IPS DF 6.9 (cell line): ENCODE measurements at regions not wholly inside any gene's neighbourhood (a gene's known extent, or its start where the extent isn't known, plus 50 kb on each side); places are given as distances from the start of the nearest gene placed in this dataset.

ENCODE experiments used
- DNase-seq: peaks from one replicate; pipeline ENCODE4 v3.0.0-alpha.2; 2013; ENCODE audit warnings: low read depth, low spot score
- H3K27ac ChIP-seq: one replicate; pipeline ENCODE4 v1.5.1; 2013; ENCODE audit warnings: low read length, control low read depth
- H3K27me3 ChIP-seq: 2 replicates; pipeline ENCODE4 v1.6.1; 2013; ENCODE audit warnings: mild to moderate bottlenecking, low read length; ENCODE audit not compliant: control insufficient read depth, insufficient read depth
- H3K36me3 ChIP-seq: 2 replicates; pipeline ENCODE4 v1.6.1; 2013; ENCODE audit warnings: low read length; ENCODE audit not compliant: control insufficient read depth, insufficient read depth
- H3K4me1 ChIP-seq: 2 replicates; pipeline ENCODE4 v1.6.1; 2013; ENCODE audit warnings: low read length; ENCODE audit not compliant: control insufficient read depth, insufficient read depth
- H3K4me3 ChIP-seq: 2 replicates; pipeline ENCODE4 v1.5.1; 2013; ENCODE audit warnings: mild to moderate bottlenecking, low read length
- H3K9me3 ChIP-seq: 2 replicates; pipeline ENCODE4 v1.6.1; 2013; ENCODE audit warnings: low read length, inconsistent platforms; ENCODE audit not compliant: control insufficient read depth, insufficient read depth
- WGBS: extraction: QIAGEN DNeasy Blood & Tissue Kit; methylation state at CpG from one replicate; pipeline ENCODE4 v1.1.7; 2013; ENCODE audit warnings: mixed read lengths, missing lambda C conversion rate; ENCODE audit not compliant: insufficient read length, insufficient coverage; 5-methylcytosine and 5-hydroxymethylcytosine counted together

DNA sequence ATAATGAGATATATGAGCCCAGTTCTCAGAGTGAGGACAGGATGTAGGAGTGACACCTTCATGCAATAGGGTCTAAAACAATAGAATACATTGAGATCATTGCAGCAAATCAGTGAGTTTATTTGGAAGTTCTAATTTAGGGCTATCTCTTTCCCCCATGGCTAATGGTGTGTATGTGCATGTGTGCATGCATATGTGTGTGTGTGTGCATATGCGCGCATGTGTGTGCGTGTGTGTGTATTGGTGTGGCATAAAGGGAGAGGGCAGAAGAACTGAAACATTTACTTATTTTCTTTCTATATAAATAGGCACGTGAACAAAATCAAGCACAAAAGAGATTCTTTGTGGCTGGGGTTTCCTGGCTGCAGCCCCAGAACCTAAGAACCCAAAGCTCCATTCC is 115.7 kb upstream of the VEPH1 start:
- Histone ChIP-seq H3K4me1 (no peaks in the 10 kb centered on the region), H3K9me3 (no peaks in the 10 kb centered on the region), H3K36me3 (no peaks in the 10 kb centered on the region), H3K27ac (no peak overlapping the region), H3K4me3 (no peak overlapping the region), H3K27me3 (no peaks in the 10 kb centered on the region)
- no peak for DNase-seq
- WGBS, result no CpG with 5 or more reads among the region's 4 CpGs

DNA sequence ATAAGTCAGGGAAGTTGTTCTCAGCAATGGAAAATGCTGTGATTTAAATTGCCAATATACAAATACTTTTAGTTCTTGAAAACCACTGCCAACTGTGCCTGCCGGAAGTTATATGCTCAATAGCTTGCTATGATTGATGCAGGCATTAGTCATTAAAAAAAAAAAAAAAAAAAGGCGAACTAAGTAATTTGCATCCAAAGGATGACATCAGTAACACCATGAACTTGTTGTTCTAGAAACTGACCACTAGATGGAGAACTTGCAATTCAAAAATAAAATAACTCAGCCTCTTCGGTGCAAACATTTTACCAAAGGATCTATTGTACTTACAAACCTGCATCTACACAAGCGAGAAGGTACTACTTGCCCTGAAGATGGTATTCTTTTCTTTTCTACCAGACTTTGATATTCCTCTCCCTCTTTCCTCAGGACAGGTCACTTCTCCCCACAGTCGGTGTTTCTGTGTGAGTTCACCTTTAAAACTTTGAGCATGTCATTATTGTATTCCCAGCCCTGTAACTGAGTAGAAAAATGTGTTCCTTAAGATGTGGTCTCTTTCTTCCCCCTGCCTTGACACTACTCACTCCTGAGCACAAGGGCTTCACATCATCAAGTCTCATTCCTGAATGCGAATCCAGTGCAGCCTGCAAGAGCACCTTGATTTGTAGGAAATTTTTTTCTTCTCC is 115.0 kb upstream of the VEPH1 start:
- no peaks in the 10 kb centered on the region for H3K27me3 ChIP-seq
- no peaks in the 10 kb centered on the region for H3K9me3 ChIP-seq
- H3K4me1 ChIP-seq, result no peaks in the 10 kb centered on the region
- WGBS, result no CpG with 5 or more reads among the region's 6 CpGs
- H3K36me3 ChIP-seq, result no peaks in the 10 kb centered on the region
- no peak overlapping the region for H3K4me3 ChIP-seq
- DNase-seq, result no peak
- H3K27ac ChIP-seq, result no peak overlapping the region

DNA sequence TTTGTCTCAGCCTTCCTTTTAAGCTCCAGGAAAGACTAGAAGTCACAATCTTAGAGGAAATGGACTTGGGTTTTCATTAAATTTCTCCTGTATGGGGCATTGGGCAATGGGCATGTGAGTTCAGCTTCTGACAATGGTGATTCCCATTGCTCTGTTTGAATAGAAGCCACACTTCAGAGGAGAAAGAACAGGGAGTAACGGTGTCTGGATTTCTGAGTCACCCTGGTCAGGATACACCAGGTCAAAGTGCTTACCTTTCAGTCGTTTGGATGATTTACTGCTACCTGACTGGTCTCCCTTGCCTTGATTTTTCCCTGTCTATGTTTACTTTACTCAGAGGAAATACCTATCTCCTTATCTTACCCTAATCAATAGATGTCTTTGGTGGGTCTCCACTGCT is 111.7 kb upstream of the VEPH1 start:
- no CpG with 5 or more reads among the region's 2 CpGs for WGBS
- H3K27ac ChIP-seq, result no peak overlapping the region

GRCh38 chr3:157611536-157612076 is 108.4 kb upstream of the VEPH1 start:
- no peaks in the 10 kb centered on the region for H3K27me3 ChIP-seq
- no CpG with 5 or more reads among the region's 4 CpGs for WGBS
- no peaks in the 10 kb centered on the region for H3K4me1 ChIP-seq
- no peak overlapping the region for H3K4me3 ChIP-seq
- DNase-seq, result no peak
- no peak overlapping the region for H3K27ac ChIP-seq
- no peaks in the 10 kb centered on the region for H3K36me3 ChIP-seq
- no peaks in the 10 kb centered on the region for H3K9me3 ChIP-seq

More for the DNA sequence above, 111.7 kb upstream of the VEPH1 start:
- Histone ChIP-seq H3K9me3 (no peaks in the 10 kb centered on the region), H3K4me3 (no peak overlapping the region), H3K27me3 (no peaks in the 10 kb centered on the region), H3K36me3 (no peaks in the 10 kb centered on the region), H3K4me1 (no peaks in the 10 kb centered on the region)
- DNase-seq, result no peak

DNA sequence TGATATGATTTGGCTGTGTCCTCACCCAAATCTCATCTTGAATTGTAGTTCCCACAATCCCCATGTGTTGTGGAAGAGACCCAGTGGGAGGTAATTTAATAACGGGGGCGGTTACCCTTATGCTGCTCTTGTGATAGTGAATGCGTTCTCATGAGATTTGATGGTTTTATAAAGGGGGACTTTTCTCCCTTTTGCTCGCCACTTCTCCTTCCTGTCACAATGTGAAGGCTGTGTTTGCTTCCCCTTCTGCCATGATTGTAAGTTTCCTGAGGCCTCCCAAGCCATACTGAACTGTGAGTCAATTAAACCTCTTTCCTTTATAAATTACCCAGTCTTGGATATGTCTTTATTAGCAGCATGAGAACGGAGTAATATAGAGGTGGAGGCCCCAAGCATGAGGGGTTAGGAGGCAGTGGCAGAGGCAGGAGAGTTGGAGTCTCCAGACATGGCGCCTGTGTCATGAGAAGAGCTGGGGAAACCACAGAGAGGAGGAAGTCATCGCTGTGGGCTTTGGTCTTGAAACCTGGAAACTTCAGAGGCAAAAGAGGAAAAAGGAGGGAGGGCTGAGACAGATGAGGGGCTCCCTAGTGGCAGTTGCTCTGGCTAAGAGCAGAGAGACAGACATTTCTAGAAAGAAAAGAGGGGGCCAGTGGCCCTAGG is 107.8 kb upstream of the VEPH1 start:
- no peaks in the 10 kb centered on the region for H3K36me3 ChIP-seq
- WGBS, result no CpG with 5 or more reads among the region's 7 CpGs
- no peak overlapping the region for H3K4me3 ChIP-seq
- H3K27me3 ChIP-seq, result no peaks in the 10 kb centered on the region
- no peaks in the 10 kb centered on the region for H3K9me3 ChIP-seq
- no peak overlapping the region for H3K27ac ChIP-seq
- H3K4me1 ChIP-seq, result no peaks in the 10 kb centered on the region
- DNase-seq, result no peak

DNA sequence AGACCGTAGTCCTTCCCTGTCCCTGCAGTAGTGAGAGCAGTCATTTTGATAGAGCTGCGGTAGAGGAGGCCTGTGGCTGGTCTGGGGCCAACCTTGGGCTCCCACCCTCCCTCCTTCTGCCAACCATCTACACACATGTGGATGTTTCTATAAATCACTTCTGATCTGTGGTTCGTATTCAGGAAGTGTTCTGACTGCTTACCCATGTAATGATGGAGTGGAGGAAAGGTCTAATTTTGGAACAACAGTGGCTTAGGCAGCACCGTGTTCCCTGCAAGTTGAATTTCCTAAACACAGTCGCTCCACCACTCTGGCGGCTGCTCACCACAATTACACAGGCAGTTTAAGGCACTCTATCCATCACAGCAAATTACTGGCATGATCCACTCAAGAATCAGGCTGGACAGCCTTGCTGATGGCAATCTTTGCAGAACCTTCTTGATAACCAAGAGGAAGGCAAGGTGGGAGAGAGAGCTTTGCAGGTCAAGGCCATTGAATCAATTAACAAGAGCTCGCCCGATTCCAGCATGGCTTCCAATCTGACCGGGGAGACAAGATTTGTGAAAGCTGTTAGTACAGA is 104.7 kb upstream of the VEPH1 start:
- no peak overlapping the region for H3K4me3 ChIP-seq
- no peaks in the 10 kb centered on the region for H3K4me1 ChIP-seq
- H3K27me3 ChIP-seq, result no peaks in the 10 kb centered on the region
- no peaks in the 10 kb centered on the region; the same call in 1 of the 2 replicates for H3K9me3 ChIP-seq
- H3K27ac ChIP-seq, result no peak overlapping the region
- no peak for DNase-seq
- H3K36me3 ChIP-seq, result no peaks in the 10 kb centered on the region
- no CpG with 5 or more reads among the region's 9 CpGs for WGBS

- no peaks in the 10 kb centered on the region for H3K4me1 ChIP-seq
- no CpG with 5 or more reads among the region's 4 CpGs for WGBS
Observed at GRCh38 chr3:157606852-157607197, 103.6 kb upstream of the VEPH1 start.

DNA sequence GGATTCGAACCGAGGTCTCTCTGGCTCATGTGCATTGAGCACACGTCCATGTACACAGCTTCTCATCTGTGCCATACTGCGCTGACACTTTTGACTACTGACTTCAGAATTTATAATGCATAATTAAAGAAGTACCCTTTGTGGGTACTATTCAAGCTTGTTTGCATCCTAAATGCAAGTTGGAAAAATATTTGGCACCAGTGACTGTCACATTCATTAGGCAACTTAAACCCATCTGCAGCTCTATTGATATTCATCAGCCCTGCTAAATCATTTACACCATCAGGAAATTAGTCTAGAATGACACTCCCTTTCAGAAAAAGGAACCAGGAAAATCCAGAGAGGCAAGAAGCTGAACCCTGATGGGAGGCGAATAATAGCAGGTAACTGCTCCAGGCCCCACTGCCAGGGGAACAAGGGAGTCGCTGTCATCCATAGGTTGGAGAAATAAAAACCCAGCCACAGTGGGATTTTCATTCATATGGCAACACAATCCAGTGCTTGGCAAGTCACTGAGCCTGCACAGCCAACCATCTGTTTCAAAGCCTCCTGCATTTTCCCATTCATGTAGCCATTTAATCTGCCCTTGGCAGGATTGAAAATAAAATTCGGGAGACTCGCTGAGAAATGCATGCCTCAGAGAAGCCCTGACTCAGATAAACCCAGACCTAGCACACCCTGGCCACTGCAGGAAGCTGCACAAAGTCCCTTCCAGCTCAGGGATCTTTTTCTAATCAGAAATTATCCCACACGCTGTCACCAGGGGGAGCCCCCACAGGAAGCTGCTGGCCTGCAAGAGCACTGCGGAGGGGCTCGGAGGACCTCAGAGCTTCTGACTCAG is 103.0 kb upstream of the VEPH1 start:
- no peaks in the 10 kb centered on the region for H3K4me1 ChIP-seq
- H3K27ac ChIP-seq, result no peak overlapping the region
- WGBS, result no CpG with 5 or more reads among the region's 11 CpGs
- H3K4me3 ChIP-seq, result no peak overlapping the region
- peak; percentile 52 for DNase-seq
- no peaks in the 10 kb centered on the region; the same call in 1 of the 2 replicates for H3K9me3 ChIP-seq
- no peaks in the 10 kb centered on the region for H3K36me3 ChIP-seq
- H3K27me3 ChIP-seq, result no peaks in the 10 kb centered on the region

More at GRCh38 chr3:157606852-157607197, 103.6 kb upstream of the VEPH1 start:
- Histone ChIP-seq H3K9me3 (no peaks in the 10 kb centered on the region; the same call in 1 of the 2 replicates), H3K27ac (no peak overlapping the region), H3K4me3 (no peak overlapping the region), H3K36me3 (no peaks in the 10 kb centered on the region), H3K27me3 (no peaks in the 10 kb centered on the region)
- DNase-seq, result no peak

- WGBS, result no CpG with 5 or more reads among the region's 3 CpGs
Observed at GRCh38 chr3:157605356-157605755, 102.1 kb upstream of the VEPH1 start.

GRCh38 chr3:157602424-157602823 is 99.2 kb upstream of the VEPH1 start:
- WGBS, result no CpG with 5 or more reads among the region's 1 CpG
- Histone ChIP-seq H3K27me3 (no peaks in the 10 kb centered on the region), H3K4me1 (no peaks in the 10 kb centered on the region), H3K36me3 (no peaks in the 10 kb centered on the region), H3K9me3 (no peaks in the 10 kb centered on the region; the same call in 1 of the 2 replicates), H3K27ac (no peak overlapping the region), H3K4me3 (no peak overlapping the region)
- no peak for DNase-seq

More at GRCh38 chr3:157605356-157605755, 102.1 kb upstream of the VEPH1 start:
- H3K4me1 ChIP-seq, result no peaks in the 10 kb centered on the region
- H3K9me3 ChIP-seq, result no peaks in the 10 kb centered on the region; the same call in 1 of the 2 replicates
- no peak overlapping the region for H3K27ac ChIP-seq
- H3K27me3 ChIP-seq, result no peaks in the 10 kb centered on the region
- DNase-seq, result no peak
- H3K4me3 ChIP-seq, result no peak overlapping the region
- no peaks in the 10 kb centered on the region for H3K36me3 ChIP-seq
